ENCODE measurements at regions not wholly inside any gene's neighbourhood (a gene's known extent, or its start where the extent isn't known, plus 50 kb on each side); places are given as distances from the start of the nearest gene placed in this dataset.

DNA sequence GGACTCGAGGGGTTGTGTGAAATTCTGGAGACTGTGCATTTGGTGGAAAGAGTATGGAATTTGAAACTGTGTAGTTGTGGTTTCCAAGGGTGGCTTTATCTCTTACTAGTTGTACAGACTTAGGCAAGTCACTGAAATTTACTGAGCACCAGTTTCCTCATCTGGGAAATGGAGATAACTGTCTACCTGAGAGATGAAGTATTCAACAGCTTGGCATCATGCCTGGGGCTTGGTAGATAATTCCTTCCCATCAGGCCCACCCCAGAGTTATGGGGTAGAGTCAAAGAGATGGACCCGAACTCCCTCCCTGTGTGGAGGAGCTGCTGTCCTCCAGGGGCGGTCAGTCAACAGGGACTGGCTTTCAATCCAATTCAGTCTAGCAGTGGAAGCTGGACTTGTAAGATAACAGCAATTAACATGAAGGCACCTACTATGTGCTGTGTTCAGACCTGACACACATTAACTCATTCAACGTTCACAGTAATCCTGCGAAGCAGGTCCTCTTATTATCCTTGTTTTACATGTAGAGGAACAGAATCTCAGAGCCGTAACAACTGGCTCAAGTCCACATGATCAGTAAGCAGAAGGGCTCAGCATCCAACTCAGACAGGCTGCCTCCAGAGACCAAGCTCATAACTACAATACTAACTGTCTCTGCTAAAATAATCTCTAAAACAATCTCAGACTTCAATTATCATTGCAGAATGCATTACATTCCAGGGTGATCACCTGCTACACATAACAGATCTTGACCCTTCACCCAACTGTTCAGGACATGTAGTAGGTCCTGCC lies 432.1 kb downstream of the LPIN1 start:
- TF ChIP-seq, protein P1, sequence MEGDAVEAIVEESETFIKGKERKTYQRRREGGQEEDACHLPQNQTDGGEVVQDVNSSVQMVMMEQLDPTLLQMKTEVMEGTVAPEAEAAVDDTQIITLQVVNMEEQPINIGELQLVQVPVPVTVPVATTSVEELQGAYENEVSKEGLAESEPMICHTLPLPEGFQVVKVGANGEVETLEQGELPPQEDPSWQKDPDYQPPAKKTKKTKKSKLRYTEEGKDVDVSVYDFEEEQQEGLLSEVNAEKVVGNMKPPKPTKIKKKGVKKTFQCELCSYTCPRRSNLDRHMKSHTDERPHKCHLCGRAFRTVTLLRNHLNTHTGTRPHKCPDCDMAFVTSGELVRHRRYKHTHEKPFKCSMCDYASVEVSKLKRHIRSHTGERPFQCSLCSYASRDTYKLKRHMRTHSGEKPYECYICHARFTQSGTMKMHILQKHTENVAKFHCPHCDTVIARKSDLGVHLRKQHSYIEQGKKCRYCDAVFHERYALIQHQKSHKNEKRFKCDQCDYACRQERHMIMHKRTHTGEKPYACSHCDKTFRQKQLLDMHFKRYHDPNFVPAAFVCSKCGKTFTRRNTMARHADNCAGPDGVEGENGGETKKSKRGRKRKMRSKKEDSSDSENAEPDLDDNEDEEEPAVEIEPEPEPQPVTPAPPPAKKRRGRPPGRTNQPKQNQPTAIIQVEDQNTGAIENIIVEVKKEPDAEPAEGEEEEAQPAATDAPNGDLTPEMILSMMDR (IDR thresholded peaks at IDR 0.05), result no peak
- no peak for TF ChIP-seq POLR2AphosphoS5 (IDR thresholded peaks at IDR 0.05; ENCODE audit: insufficient read depth in 1 of 2, low read depth in 1 of 2)
- no peak for TF ChIP-seq POLR2A (IDR thresholded peaks at IDR 0.05)
